Uterus (tissue), 3 donors: ENCODE measurements at regions not wholly inside any gene's neighbourhood (a gene's known extent, or its start where the extent isn't known, plus 50 kb on each side); places are given as distances from the start of the nearest gene placed in this dataset.

Source experiments
- DNase-seq, 2 donors: peaks; one replicate each; pipeline ENCODE4 v3.0.0-alpha.2; 2019 to 2020
- H3K27ac ChIP-seq, 2 donors: fragments of 200-600 bp; sonication (generic); 1 replicate in 1 of 2; 2 replicates in 1 of 2; pipeline ENCODE4 v1.5.1; 2016 to 2018
- H3K27me3 ChIP-seq, 2 donors: fragments of 200-600 bp; sonication (generic); one replicate each; pipeline ENCODE4 v1.5.1; 2018 to 2019; ENCODE audit warnings: control low read depth in 1 of 2
- H3K36me3 ChIP-seq, 2 donors: fragments of 200-600 bp; sonication (generic); one replicate each; pipeline ENCODE4 v1.5.1; 2019; ENCODE audit warnings: control low read depth in 1 of 2
- H3K4me1 ChIP-seq, 2 donors: fragments of 200-600 bp; sonication (generic); one replicate each; pipeline ENCODE4 v1.5.1; 2018 to 2019; ENCODE audit warnings: control low read depth in 1 of 2
- H3K4me3 ChIP-seq, 2 donors: fragments of 200-600 bp; sonication (generic); 1 replicate in 1 of 2; 2 replicates in 1 of 2; pipeline ENCODE4 v1.5.1; 2018 to 2019; ENCODE audit warnings: mild to moderate bottlenecking in 1 of 2
- H3K9me3 ChIP-seq, 2 donors: fragments of 200-600 bp; sonication (generic); one replicate each; pipeline ENCODE4 v1.5.1; 2019; ENCODE audit warnings: control low read depth in 1 of 2
- POLR2A ChIP-seq, 2 donors: fragments of 450-650 bp; IDR thresholded peaks; one replicate each; pipeline ENCODE4 v1.6.1; 2016; ENCODE audit warnings: antibody characterized with exemption in 2 of 2, mild to moderate bottlenecking in 1 of 2, moderate library complexity in 1 of 2
- intact Hi-C: fragments of 100-400 bp; cut with DNase I; formaldehyde crosslinking; loops from one replicate; pipeline ENCODE4 v1.15.1; 2023; ENCODE audit warnings: low total_unique reads
- TF ChIP-seq, protein P1 (sequence below), 4 experiments: fragments of 200-600 bp in 2 of 4; fragments of 450-650 bp in 2 of 4; sonication (generic) in 2 of 4; IDR thresholded peaks; one replicate each; pipeline ENCODE4 v1.5.1; 2016 to 2019; ENCODE audit warnings: antibody characterized with exemption in 4 of 4, mild to moderate bottlenecking in 2 of 4, moderate library complexity in 1 of 4
- donor health status: DM: yes; HTN: yes; CAD: no.

- intact Hi-C loops = no loop called here
- no peak for TF ChIP-seq POLR2A (IDR thresholded peaks at IDR 0.05)
- TF ChIP-seq, protein P1, sequence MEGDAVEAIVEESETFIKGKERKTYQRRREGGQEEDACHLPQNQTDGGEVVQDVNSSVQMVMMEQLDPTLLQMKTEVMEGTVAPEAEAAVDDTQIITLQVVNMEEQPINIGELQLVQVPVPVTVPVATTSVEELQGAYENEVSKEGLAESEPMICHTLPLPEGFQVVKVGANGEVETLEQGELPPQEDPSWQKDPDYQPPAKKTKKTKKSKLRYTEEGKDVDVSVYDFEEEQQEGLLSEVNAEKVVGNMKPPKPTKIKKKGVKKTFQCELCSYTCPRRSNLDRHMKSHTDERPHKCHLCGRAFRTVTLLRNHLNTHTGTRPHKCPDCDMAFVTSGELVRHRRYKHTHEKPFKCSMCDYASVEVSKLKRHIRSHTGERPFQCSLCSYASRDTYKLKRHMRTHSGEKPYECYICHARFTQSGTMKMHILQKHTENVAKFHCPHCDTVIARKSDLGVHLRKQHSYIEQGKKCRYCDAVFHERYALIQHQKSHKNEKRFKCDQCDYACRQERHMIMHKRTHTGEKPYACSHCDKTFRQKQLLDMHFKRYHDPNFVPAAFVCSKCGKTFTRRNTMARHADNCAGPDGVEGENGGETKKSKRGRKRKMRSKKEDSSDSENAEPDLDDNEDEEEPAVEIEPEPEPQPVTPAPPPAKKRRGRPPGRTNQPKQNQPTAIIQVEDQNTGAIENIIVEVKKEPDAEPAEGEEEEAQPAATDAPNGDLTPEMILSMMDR (IDR thresholded peaks at IDR 0.05) = no peak
- H3K4me3 ChIP-seq = no peak overlapping the region
- H3K4me1 ChIP-seq = no peaks in the 10 kb centered on the region
- H3K9me3 ChIP-seq = no peaks in the 10 kb centered on the region
- DNase-seq = no peak
- H3K27ac ChIP-seq = no peak overlapping the region
- H3K27me3 ChIP-seq = no peaks in the 10 kb centered on the region
- H3K36me3 ChIP-seq = no peaks in the 10 kb centered on the region
Measured at GRCh38 chr3:162641907-162642306, 1145.3 kb downstream of the OTOL1 start.

GRCh38 chr3:162643245-162643644, 1146.6 kb downstream of the OTOL1 start:
- Histone ChIP-seq H3K4me1 (no peaks in the 10 kb centered on the region), H3K27ac (no peak overlapping the region), H3K9me3 (peaks cover 0 to 4% of the 10 kb centered on the region in 2 donors), H3K36me3 (no peaks in the 10 kb centered on the region), H3K27me3 (no peaks in the 10 kb centered on the region), H3K4me3 (no peak overlapping the region)
- DNase-seq = no peak
- no peak for TF ChIP-seq POLR2A (IDR thresholded peaks at IDR 0.05)
- intact Hi-C loops = no loop called here

- TF ChIP-seq, protein P1 (IDR thresholded peaks at IDR 0.05) = no peak
- TF ChIP-seq POLR2A (IDR thresholded peaks at IDR 0.05) = no peak
Measured at GRCh38 chr3:162647321-162647720, 1150.7 kb downstream of the OTOL1 start.

DNA sequence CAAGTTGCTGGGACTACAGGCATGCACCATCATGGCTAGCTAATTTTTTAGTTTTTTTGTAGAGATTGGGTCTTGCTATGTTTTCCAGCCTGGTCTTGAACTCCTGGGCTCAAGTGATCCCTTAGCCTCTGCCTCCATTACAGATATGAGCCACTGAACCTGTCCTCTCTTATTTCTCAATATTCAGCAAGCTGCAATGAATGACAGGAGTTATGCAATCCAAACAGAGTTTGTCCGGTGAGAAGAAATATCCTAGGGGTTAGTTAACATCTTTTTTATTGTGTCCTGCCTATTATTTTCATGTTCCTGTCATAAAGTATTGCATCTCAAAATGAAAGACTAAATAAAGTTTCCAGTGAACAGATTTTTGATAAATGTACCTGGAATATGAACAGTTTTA, 1161.4 kb downstream of the OTOL1 start:
- no peak for DNase-seq
- TF ChIP-seq, protein P1 (IDR thresholded peaks at IDR 0.05) = no peak
- TF ChIP-seq POLR2A (IDR thresholded peaks at IDR 0.05) = no peak
- H3K36me3 ChIP-seq = no peaks in the 10 kb centered on the region
- intact Hi-C loops = no loop called here
- no peaks in the 10 kb centered on the region for H3K4me1 ChIP-seq
- H3K27ac ChIP-seq = no peak overlapping the region
- H3K9me3 ChIP-seq = no peaks in the 10 kb centered on the region
- H3K27me3 ChIP-seq = no peaks in the 10 kb centered on the region
- H3K4me3 ChIP-seq = no peak overlapping the region

More at GRCh38 chr3:162647321-162647720, 1150.7 kb downstream of the OTOL1 start:
- Histone ChIP-seq H3K4me1 (no peaks in the 10 kb centered on the region), H3K27me3 (no peaks in the 10 kb centered on the region), H3K36me3 (no peaks in the 10 kb centered on the region), H3K4me3 (no peak overlapping the region), H3K9me3 (peaks cover 0 to 4% of the 10 kb centered on the region in 2 donors), H3K27ac (no peak overlapping the region)
- no peak for DNase-seq
- intact Hi-C loops = no loop called here

- Histone ChIP-seq H3K27ac (no peak overlapping the region), H3K9me3 (no peaks in the 10 kb centered on the region), H3K36me3 (no peaks in the 10 kb centered on the region), H3K27me3 (no peaks in the 10 kb centered on the region), H3K4me1 (no peaks in the 10 kb centered on the region), H3K4me3 (no peak overlapping the region)
- TF ChIP-seq, protein P1 (IDR thresholded peaks at IDR 0.05) = no peak
- no peak for TF ChIP-seq POLR2A (IDR thresholded peaks at IDR 0.05)
- intact Hi-C loops = no loop called here
- no peak for DNase-seq
Measured at GRCh38 chr3:162665684-162666391, 1169.2 kb downstream of the OTOL1 start.
